ENCODE measurements at regions not wholly inside any gene's neighbourhood (a gene's known extent, or its start where the extent isn't known, plus 50 kb on each side); places are given as distances from the start of the nearest gene placed in this dataset.

DNA sequence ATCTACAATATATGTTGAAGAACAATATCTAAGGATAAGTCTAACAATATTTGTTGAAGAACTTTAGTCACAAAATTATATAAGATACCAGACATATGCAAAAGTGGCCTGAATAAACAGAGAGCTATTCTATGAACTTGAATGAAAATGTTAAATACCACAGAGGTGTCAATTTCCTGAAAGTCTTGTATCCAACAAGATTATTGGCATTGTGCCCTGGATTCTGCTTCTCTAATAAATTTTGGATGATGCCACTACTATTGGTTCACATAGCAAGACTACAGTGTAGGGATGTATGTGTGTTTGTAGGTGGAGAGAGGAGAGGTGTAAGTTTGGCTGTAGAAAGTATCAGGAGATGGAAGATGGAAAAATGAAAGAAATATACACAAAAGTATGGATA, 731.8 kb upstream of the RGMB start:
- ChIA-PET CTCF (no interaction called here), POLR2A (no interaction called here)
- DNase-seq (ENCODE audit: extremely low spot score) = no peak
- TF ChIP-seq FOXK2 (IDR thresholded peaks at IDR 0.05) = no peak
- TF ChIP-seq HDGF (IDR thresholded peaks at IDR 0.05; ENCODE audit: borderline replicate concordance) = no peak
- no peak for TF ChIP-seq BHLHE40 (IDR thresholded peaks at IDR 0.05; ENCODE audit: borderline replicate concordance)
- TF ChIP-seq SP1 (IDR thresholded peaks at IDR 0.05) = no peak
- no peak for TF ChIP-seq NFRKB (IDR thresholded peaks at IDR 0.05)
- TF ChIP-seq TARDBP (IDR thresholded peaks at IDR 0.05) = no peak
- TF ChIP-seq CTBP1 (IDR thresholded peaks at IDR 0.05; ENCODE audit: borderline replicate concordance) = no peak
- no peak for TF ChIP-seq L3MBTL2 (conservative IDR thresholded peaks at IDR 0.05)
- no peak for TF ChIP-seq ELF4 (IDR thresholded peaks at IDR 0.05)
- TF ChIP-seq LEF1 (IDR thresholded peaks at IDR 0.05; ENCODE audit: borderline replicate concordance) = no peak
- TF ChIP-seq SUZ12 (IDR thresholded peaks at IDR 0.05) = no peak
- no peak for TF ChIP-seq PKNOX1 (IDR thresholded peaks at IDR 0.05)
- TF ChIP-seq FOXM1 (IDR thresholded peaks at IDR 0.05; ENCODE audit: borderline replicate concordance) = no peak
- TF ChIP-seq FOXA1 (IDR thresholded peaks at IDR 0.05) = no peak
- no peak for TF ChIP-seq ARNT (IDR thresholded peaks at IDR 0.05)
- TF ChIP-seq ZNF384 (IDR thresholded peaks at IDR 0.05) = no peak

GRCh38 chr5:98042521-98042920, 730.9 kb upstream of the RGMB start:
- POLR2A ChIA-PET = no interaction called here
- DNase-seq (ENCODE audit: extremely low spot score) = no peak
- CTCF ChIA-PET = no interaction called here

DNA sequence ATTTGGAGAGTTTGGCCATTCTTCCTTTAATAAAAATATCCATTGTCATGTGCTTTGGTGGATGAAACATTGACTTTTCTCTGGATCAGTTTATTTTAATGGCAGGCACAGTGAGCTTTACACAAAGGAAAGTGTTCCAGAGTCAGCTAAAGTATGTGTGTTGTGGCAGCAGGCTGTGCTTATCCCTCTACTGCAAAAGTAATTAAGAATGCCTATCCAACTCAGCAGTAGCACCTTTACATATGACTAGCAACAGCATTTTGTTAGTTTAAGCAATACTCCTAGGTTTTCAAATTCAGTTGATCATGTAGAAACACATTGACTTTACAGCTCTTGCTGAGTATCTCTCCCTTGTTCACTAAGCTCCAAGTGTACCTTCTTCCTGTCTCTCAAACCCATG, 730.5 kb upstream of the RGMB start:
- POLR2A ChIA-PET = no interaction called here
- DNase-seq (ENCODE audit: extremely low spot score) = no peak
- CTCF ChIA-PET = interaction anchor here (1.2 kb wide), 1 partner anchor 22 kb away, joined by 3 read pairs; no protein-coding TSS in a partner anchor
- TF ChIP-seq LEF1 (IDR thresholded peaks at IDR 0.05; ENCODE audit: borderline replicate concordance) (no peak), SUZ12 (IDR thresholded peaks at IDR 0.05) (no peak), PKNOX1 (IDR thresholded peaks at IDR 0.05) (no peak), L3MBTL2 (conservative IDR thresholded peaks at IDR 0.05) (no peak), HDGF (IDR thresholded peaks at IDR 0.05; ENCODE audit: borderline replicate concordance) (no peak), FOXM1 (IDR thresholded peaks at IDR 0.05; ENCODE audit: borderline replicate concordance) (no peak), BHLHE40 (IDR thresholded peaks at IDR 0.05; ENCODE audit: borderline replicate concordance) (no peak)

More at GRCh38 chr5:98042521-98042920, 730.9 kb upstream of the RGMB start:
- TF ChIP-seq FOXM1 (IDR thresholded peaks at IDR 0.05; ENCODE audit: borderline replicate concordance) = no peak
- no peak for TF ChIP-seq ZNF384 (IDR thresholded peaks at IDR 0.05)
- TF ChIP-seq ARNT (IDR thresholded peaks at IDR 0.05) = no peak
- TF ChIP-seq BHLHE40 (IDR thresholded peaks at IDR 0.05; ENCODE audit: borderline replicate concordance) = no peak
- no peak for TF ChIP-seq L3MBTL2 (conservative IDR thresholded peaks at IDR 0.05)
- TF ChIP-seq FOXK2 (IDR thresholded peaks at IDR 0.05) = no peak
- no peak for TF ChIP-seq ELF4 (IDR thresholded peaks at IDR 0.05)
- TF ChIP-seq NFRKB (IDR thresholded peaks at IDR 0.05) = no peak
- no peak for TF ChIP-seq LEF1 (IDR thresholded peaks at IDR 0.05; ENCODE audit: borderline replicate concordance)
- TF ChIP-seq SP1 (IDR thresholded peaks at IDR 0.05) = no peak
- no peak for TF ChIP-seq PKNOX1 (IDR thresholded peaks at IDR 0.05)
- TF ChIP-seq HDGF (IDR thresholded peaks at IDR 0.05; ENCODE audit: borderline replicate concordance) = no peak

GRCh38 chr5:98050583-98050982, 722.9 kb upstream of the RGMB start:
- no peak for TF ChIP-seq CTBP1 (IDR thresholded peaks at IDR 0.05; ENCODE audit: borderline replicate concordance)
- TF ChIP-seq FOXA1 (IDR thresholded peaks at IDR 0.05) = no peak
- TF ChIP-seq ZNF384 (IDR thresholded peaks at IDR 0.05) = no peak
- TF ChIP-seq HDGF (IDR thresholded peaks at IDR 0.05; ENCODE audit: borderline replicate concordance) = no peak
- no peak for TF ChIP-seq NFRKB (IDR thresholded peaks at IDR 0.05)
- TF ChIP-seq FOXK2 (IDR thresholded peaks at IDR 0.05) = no peak
- no peak for TF ChIP-seq ELF4 (IDR thresholded peaks at IDR 0.05)
- TF ChIP-seq PKNOX1 (IDR thresholded peaks at IDR 0.05) = no peak
- no peak for TF ChIP-seq ARNT (IDR thresholded peaks at IDR 0.05)
- no peak for TF ChIP-seq TARDBP (IDR thresholded peaks at IDR 0.05)
- POLR2A ChIA-PET = no interaction called here
- CTCF ChIA-PET = no interaction called here
- no peak for DNase-seq (ENCODE audit: extremely low spot score)

DNA sequence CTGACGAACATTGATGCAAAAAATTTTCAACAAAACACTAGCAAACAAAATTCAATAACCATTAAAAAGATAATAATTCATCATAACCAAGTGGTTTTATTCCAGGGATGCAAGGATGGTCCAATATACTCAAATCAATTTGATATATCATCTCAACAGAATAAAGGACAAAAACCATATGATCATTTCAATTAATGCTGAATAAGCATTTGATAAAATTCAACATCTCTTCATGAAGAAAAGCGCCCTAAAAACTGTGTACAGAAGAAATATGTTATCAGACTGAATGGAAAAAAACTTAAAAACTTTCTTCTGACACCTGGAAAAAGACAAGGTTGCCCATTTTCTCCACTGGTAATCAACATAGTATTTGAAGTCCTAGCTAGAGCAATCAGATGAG, 720.3 kb upstream of the RGMB start:
- DNase-seq (ENCODE audit: extremely low spot score) = no peak
- ChIA-PET POLR2A (no interaction called here), CTCF (no interaction called here)
- TF ChIP-seq FOXA1 (IDR thresholded peaks at IDR 0.05) (no peak), NFRKB (IDR thresholded peaks at IDR 0.05) (no peak), TARDBP (IDR thresholded peaks at IDR 0.05) (no peak), L3MBTL2 (conservative IDR thresholded peaks at IDR 0.05) (no peak)

DNA sequence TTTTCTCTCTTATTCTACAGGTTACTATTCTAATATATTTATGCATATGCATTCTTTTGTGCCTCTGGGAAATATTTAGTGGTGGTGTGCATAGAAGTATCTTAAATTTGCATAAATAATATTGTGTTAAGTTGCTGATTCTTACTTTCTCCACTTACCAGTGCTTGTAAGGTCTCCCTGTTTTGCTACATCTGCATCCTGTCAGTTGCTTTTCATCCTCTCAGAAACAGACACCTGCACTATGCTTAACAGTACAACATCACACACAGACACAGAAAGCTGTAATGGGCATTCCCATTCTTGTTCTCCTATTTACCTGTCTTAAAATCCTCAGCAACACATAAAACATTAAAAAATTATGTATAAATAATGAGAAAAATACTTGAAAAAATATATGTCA, 713.3 kb upstream of the RGMB start:
- TF ChIP-seq ARNT (IDR thresholded peaks at IDR 0.05) = no peak
- TF ChIP-seq SP1 (IDR thresholded peaks at IDR 0.05) = no peak
- CTCF ChIA-PET = no interaction called here
- POLR2A ChIA-PET = no interaction called here
- DNase-seq (ENCODE audit: extremely low spot score) = no peak
